ENCODE measurements at regions not wholly inside any gene's neighbourhood (a gene's known extent, or its start where the extent isn't known, plus 50 kb on each side); places are given as distances from the start of the nearest gene placed in this dataset.
"Not testable (repeated sequence)": the region's sequence is repeated elsewhere in the genome, so short reads cannot be mapped to it uniquely, and the experiment has no call there.

DNA sequence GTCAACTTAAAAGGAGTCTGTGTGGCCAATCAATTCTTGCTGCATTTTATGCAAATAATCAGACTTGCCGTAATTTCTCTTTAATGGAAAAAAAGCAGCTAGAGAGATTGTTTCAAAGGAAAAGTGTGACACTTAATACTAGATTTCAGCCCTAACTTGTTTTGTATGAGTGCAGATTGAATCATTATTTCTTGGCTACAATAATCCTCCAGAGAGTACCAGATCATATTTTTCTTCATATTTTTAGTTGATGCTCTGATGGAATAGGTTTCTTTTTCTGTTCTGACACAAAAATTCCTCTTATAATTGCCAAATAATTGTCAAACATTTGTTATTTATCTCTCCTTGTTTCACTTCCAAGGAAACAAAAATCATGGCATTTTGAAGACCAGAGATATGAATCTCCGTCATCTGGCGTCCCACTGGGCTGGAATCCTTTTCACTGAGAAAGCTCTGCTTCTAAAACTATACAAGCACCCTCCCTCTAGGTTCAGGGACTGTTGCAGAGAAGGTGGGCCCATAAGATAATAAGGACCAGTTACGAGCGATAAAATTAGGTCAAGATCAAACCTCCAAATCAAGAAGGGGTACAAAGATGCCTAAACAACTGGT is 131.4 kb upstream of the APOOL start:
- not testable (repeated sequence) for TF ChIP-seq CTCF, POLR2A, POLR2AphosphoS5 (IDR thresholded peaks at IDR 0.05)
